ENCODE measurements at regions not wholly inside any gene's neighbourhood (a gene's known extent, or its start where the extent isn't known, plus 50 kb on each side); places are given as distances from the start of the nearest gene placed in this dataset.
A peak's percentile ranks its signal among the peaks of the same experiment; 100 is the strongest.
"Not testable (repeated sequence)": the region's sequence is repeated elsewhere in the genome, so short reads cannot be mapped to it uniquely, and the experiment has no call there.

- no peak for DNase-seq
Measured at GRCh38 chr14:71541973-71542690, 390.1 kb upstream of the RGS6 start.

DNA sequence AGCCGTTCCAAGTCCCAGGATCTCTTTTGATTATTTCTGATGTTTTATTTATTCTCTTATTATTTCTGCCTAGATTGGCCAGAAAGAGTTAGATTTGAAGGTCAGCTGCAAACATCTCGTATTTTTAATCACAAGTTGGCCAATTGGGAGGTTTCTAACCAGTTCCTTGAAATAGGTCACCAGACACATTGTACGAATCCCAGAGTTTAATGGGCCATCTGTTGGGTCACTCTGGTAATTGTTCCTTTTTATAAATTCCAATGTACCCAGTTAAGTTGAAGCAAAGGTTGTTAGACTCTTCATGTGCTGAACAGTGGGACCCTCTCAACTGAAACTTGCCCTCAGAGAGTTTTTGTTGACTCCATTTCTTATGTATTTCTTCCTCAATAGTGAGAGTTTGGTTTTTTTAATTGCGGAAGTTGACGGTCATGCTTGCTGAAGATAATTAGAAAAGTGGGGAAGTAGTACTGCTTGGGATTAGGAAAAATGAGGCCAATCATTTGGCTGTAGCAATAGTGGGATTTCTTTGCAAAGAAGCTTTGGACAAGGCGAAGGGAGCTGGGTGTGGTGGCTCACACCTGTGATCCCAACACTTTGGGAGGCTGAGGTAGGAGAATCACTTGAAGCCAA is 382.7 kb upstream of the RGS6 start:
- DNase-seq, result no peak

- DNase-seq, result no peak
Measured at GRCh38 chr14:71550367-71550766, 381.9 kb upstream of the RGS6 start.

DNA sequence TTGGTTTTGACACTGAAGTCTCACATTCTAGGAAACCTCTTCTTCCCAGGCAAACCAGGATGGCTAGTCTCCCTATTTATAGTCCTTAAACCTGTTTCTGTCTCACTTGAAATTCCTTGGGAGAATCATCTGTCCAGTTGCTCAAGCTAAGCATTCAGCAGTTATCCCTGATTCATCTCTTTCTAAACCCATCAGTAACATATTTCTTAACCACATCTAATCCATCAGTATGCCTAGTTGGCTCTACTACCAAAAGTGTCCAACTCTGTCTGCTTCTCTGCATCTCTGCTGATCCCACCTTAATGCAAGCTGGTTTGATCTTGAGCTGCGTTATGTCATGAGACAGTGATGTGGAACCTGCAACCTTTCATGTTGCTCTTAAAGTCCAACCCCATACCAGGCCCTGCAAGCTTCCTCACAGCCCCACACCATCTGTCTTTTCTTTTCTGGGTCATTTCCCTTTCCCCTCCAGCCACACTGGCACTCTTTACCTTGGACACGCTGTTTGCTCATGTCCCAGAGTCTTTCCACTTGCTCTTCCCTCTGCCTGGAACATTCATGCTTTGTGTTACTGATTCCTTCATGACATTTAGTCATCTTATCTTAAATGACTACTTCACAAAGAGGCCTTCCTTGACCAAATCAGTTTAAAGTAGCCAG is 380.8 kb upstream of the RGS6 start:
- DNase-seq, result no peak

DNA sequence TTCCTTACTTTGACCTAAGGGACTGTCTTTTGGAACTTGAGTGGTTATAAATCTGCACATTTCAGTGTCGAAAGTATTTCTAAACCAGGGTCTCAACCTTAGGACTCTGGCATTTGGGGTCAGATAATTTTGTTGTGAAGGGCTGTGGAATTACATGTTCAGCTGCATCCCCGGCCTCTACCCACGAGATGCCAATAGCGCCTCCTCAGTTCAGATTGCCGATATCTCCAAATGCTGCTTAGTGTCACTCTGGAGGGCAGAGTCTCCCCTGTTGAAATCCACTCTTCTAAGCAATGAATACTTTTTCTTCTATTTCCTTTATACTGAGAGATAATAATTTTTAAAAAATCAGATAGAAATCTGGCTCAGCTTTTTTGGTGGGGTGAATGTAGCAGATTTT is 379.4 kb upstream of the RGS6 start:
- DNase-seq, result no peak

DNA sequence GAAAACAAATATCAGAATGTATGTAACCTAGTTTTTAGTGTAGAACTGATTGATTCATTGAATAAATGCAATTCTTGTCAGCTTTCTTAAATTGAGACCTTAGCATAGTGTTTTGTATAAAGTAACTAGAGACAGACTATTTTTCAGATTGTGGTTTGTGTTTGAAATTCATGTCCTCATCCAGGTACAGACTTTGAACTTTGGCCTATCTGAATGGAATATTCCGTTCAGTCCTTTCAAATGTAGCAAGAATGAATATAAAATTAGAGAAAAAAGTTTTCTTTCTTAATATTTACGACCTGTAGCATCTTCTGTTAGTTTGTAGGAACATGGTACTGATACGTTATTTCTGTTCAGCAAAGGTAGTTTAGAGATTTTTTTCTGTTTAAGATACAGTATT is 378.4 kb upstream of the RGS6 start:
- no peak for DNase-seq

DNA sequence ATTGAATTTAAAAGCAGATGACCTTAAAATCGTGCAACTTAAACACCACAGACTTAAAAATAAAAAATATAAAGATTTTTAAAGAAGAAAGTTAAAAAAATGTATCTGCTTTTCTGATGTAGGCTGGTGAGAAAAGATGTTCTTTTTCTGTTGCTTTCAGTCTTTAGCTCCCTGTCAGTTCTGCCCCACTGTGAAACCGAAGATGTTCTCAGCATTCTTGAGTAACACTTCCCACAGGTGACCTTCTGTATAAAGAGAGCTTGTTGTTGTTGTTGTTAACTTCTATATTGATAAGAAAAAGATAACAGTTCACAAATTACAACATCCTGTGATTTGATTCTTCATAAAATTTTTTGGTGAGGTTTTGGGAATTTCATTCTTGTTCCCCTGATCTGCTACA is 377.9 kb upstream of the RGS6 start:
- DNase-seq, result no peak

GRCh38 chr14:71554959-71555612 is 377.1 kb upstream of the RGS6 start:
- no peak for DNase-seq

DNA sequence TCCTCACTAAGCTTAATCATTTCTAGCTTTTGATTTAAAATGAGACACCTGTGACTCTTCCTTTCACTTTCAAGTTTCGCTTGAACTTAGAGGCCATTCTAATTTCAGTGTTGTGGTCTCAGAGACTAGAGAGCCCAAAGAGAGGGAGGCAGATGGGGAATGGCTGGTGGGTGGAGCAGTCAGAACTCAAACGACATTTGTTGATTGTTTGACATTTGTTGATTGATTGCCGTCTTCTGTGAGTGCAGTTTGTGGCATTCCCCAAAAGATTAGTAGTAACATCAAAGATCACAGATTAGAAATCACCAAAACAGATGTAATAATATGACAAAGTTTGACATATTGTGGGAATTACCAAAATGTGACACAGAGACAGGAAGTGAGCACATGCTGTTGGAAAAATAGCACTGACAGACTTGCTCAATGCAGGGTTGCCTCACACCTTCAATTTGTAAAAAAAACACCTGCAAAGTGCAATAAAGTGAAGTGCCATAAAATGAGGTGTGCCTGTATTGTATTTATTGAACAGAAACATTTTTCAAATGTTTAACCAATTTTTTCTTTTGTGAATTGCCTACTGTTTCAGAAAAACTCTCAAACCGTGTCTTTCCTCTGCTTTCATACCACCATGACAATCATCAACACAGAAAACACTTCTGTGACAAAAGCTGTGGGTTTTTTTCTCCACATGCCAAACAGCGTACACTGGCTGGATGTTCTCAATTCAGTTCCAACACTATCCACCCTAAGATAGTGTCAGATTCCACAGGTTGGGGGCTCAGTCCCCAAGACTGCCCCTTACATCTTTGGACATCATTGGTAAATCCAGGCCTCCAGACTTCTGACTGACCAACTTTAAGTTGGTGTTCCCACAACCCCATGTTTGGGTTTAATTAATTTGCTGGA is 376.3 kb upstream of the RGS6 start:
- peak; percentile 62 to 76 for DNase-seq

GRCh38 chr14:71556730-71557129 is 375.5 kb upstream of the RGS6 start:
- no peak for DNase-seq

DNA sequence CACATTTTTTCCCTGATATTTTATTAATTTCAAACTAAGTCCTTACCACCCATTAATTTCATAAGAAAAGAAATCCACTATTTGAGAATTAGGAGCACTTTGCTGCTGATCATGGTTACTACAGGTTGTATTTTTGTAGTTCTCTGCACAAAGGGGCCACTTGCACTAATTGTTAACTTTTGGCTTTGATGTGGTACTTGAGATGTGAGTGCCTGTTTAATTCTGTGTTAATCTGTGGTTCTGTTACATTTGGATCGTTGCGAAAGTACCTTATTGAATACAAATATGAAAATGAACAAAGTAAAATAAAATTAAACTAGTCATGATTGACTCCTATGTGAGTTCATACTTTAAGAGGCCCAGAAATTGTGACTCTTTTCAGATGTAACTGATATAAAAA is 374.9 kb upstream of the RGS6 start:
- no peak for DNase-seq

DNA sequence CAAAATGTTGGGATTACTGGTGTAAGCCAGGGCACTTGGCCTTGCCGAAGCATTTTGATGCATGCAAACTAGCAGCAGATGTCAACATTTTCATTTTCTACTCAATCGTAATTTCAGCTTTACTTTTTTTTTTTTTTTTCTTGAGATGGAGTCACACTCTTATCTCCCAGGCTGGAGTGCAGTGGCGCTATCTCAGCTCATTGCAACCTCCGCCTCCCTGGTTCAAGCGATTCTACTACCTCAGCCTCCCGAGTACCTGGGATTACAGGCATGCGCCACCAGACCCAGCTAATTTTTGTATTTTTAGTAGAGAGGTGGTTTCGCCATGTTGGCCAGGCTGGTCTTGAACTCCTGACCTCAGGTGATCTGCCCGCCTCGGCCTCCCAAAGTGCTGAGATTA is 373.3 kb upstream of the RGS6 start:
- not testable (repeated sequence) for DNase-seq

GRCh38 chr14:71560751-71561150 is 371.5 kb upstream of the RGS6 start:
- DNase-seq, result no peak

DNA sequence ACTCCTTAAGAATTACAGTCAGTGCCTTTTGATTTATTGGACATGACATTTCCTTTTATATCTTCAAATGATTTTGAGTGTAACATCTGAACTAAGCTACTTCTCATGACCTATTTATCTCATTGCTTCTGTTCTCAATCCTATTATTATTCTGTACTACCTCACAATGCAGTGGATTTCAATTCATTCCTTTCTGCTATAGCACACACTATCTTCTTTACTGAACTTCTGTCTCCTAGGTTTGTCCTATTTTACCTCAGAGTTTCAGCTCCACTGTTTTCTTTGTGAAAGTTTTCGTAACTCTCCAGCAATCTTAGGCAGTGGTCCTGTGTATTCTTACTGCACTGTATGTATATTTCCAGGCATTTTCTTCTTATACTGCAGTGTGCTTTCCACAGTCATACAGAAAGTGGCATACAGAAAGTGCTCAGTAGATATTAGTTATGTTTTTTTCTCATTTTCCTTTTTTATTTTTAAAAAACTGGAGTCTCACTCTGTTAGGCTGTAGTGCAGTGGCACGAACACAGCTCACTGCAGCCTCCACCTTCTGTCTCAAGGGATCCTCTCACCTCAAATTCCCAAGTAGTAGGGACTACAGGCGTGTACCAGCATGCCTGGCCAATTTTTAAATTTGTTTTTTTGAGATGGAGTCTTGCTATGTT is 368.6 kb upstream of the RGS6 start:
- no peak for DNase-seq

GRCh38 chr14:71566276-71566675 is 366.0 kb upstream of the RGS6 start:
- no peak for DNase-seq

DNA sequence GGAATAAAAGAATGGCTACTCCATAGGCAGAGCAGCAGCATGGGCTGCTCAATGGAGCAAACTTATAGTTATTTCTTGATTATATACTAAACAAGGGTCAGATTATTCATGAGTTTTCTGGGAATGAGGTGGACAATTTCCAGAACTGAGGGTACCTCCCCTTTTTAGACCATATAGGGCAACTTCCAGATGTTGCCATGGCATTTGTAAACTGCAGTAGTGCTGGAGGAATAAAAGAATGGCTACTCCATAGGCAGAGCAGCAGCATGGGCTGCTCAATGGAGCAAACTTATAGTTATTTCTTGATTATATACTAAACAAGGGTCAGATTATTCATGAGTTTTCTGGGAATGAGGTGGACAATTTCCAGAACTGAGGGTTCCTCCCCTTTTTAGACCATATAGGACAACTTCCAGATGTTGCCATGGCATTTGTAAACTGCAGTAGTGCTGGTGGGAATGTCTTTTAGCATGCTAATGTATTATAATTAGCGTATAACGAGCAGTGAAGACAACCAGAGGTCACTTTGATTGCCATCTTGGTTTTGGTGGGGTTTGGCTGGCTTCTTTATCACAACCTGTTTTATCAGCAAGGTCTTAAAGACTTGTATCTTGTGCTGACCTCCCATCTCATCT is 364.6 kb upstream of the RGS6 start:
- DNase-seq, result not testable (repeated sequence)

- DNase-seq, result no peak
Measured at GRCh38 chr14:71574976-71575375, 357.3 kb upstream of the RGS6 start.

GRCh38 chr14:71576472-71576871 is 355.8 kb upstream of the RGS6 start:
- DNase-seq, result no peak

GRCh38 chr14:71579331-71579730 is 352.9 kb upstream of the RGS6 start:
- no peak for DNase-seq

DNA sequence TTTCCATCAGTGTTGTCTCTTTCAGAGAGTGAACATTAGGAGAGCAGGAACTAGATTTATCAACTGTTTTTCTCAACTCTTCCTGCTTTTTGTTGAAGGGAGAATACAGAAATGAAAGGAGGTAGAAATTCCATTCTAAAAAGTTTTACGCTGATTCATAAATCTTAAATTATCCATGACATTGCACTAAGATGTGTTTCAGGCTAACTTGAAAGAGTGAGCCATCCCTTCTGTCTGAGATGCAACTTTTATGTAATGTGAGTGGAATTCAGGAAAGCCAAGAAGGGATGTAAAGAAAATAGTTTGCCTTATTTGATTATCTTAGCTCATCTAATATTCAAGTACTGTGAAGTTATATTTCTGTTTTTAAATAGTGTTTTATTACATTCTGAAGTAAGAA is 349.5 kb upstream of the RGS6 start:
- no peak for DNase-seq

- no peak for DNase-seq
Measured at GRCh38 chr14:71583194-71583593, 349.0 kb upstream of the RGS6 start.

- DNase-seq, result no peak
Measured at GRCh38 chr14:71583705-71584104, 348.5 kb upstream of the RGS6 start.

Data from activated CD4-positive, alpha-beta T cell treated with anti-CD3 and anti-CD28 coated beads, Interleukin-2, amount 50 U/mL, for 48 hours (primary cell).